GM12891 (cell line): ENCODE measurements at regions not wholly inside any gene's neighbourhood (a gene's known extent, or its start where the extent isn't known, plus 50 kb on each side); places are given as distances from the start of the nearest gene placed in this dataset.

ENCODE experiments used
- POLR2AphosphoS5 ChIP-seq: IDR thresholded peaks from 2 replicates; pipeline ENCODE4 v1.6.1; 2011; ENCODE audit warnings: low read depth, low read length, control low read depth
- POU2F2 ChIP-seq: IDR thresholded peaks from 2 replicates; pipeline ENCODE4 v1.6.1; 2011; ENCODE audit warnings: low read depth, mild to moderate bottlenecking, control low read depth, low read length, moderate library complexity

DNA sequence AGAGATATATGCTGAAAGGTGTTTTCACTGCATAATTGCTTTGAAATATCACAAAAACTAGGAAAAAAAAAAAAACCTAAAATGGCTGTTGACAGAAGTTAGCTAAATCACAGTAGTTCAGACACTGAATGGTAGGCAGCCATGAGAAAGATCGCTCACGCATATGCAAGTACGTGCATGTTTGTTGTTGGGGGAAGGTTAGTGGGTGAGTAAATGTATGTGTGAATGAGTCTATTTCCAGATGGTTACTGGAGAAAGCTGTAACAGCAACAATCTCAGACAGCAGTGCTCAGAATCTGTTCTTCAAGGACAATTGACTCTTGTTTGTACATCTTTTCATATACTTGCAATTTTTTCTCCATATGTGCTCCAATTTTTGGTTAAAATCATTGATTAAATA, 51.9 kb upstream of the NLGN4Y start:
- TF ChIP-seq POLR2AphosphoS5, result no peak
- no peak for TF ChIP-seq POU2F2
